Smooth muscle cell (in vitro differentiated cells): ENCODE measurements at regions not wholly inside any gene's neighbourhood (a gene's known extent, or its start where the extent isn't known, plus 50 kb on each side); places are given as distances from the start of the nearest gene placed in this dataset.

ENCODE experiments used
- DNase-seq: peaks from one replicate; lab custom pipeline; 2025; ENCODE audit not compliant: unreplicated experiment; lab: John Stamatoyannopoulos, UW
- H2AFZ ChIP-seq: fragments of 200-600 bp; sonication (generic); 2 replicates; pipeline ENCODE4 v1.6.0; 2016; ENCODE audit warnings: antibody characterized with exemption, low read depth, mild to moderate bottlenecking
- H3F3A ChIP-seq: fragments of 200-600 bp; sonication (generic); 2 replicates; pipeline ENCODE4 v1.6.0; 2017; ENCODE audit warnings: antibody characterized with exemption, low read depth
- H3K27ac ChIP-seq: fragments of 200-600 bp; sonication (generic); 2 replicates; pipeline ENCODE4 v1.5.1; 2016; ENCODE audit warnings: low read depth, mild to moderate bottlenecking
- H3K27me3 ChIP-seq: fragments of 200-600 bp; sonication (generic); 2 replicates; pipeline ENCODE4 v1.6.1; 2016; ENCODE audit warnings: low read depth, mild to moderate bottlenecking
- H3K36me3 ChIP-seq: fragments of 200-600 bp; sonication (generic); 2 replicates; pipeline ENCODE4 v1.5.1; 2016; ENCODE audit warnings: low read depth
- H3K4me1 ChIP-seq: fragments of 200-600 bp; sonication (generic); 2 replicates; pipeline ENCODE4 v1.5.1; 2016; ENCODE audit warnings: low read depth
- H3K4me2 ChIP-seq: fragments of 200-600 bp; sonication (generic); 2 replicates; pipeline ENCODE4 v1.6.0; 2016; ENCODE audit warnings: mild to moderate bottlenecking
- H3K4me3 ChIP-seq: fragments of 200-600 bp; sonication (generic); 2 replicates; pipeline ENCODE4 v1.5.1; 2016; ENCODE audit warnings: mild to moderate bottlenecking
- H3K79me2 ChIP-seq: fragments of 200-600 bp; sonication (generic); 2 replicates; pipeline ENCODE4 v1.6.0; 2016; ENCODE audit warnings: low read depth, mild to moderate bottlenecking
- H3K9ac ChIP-seq: fragments of 200-600 bp; sonication (generic); 2 replicates; pipeline ENCODE4 v1.6.0; 2016; ENCODE audit warnings: low read depth
- H3K9me3 ChIP-seq: fragments of 200-600 bp; sonication (generic); replicated peaks from 2 replicates; pipeline ENCODE4 v1.5.1; 2016; ENCODE audit warnings: low read depth
- H4K20me1 ChIP-seq: fragments of 200-600 bp; sonication (generic); 2 replicates; pipeline ENCODE4 v1.6.0; 2016; ENCODE audit warnings: low read depth
- WGBS: methylation state at CpG from one replicate; pipeline ENCODE4 v1.1.7; 2016; ENCODE audit warnings: low lambda C conversion rate; 5-methylcytosine and 5-hydroxymethylcytosine counted together
- TF ChIP-seq, protein P1 (sequence below): fragments of 200-600 bp; sonication (generic); IDR thresholded peaks from 2 replicates; pipeline ENCODE4 v1.5.1; 2017; ENCODE audit warnings: borderline replicate concordance, mild to moderate bottlenecking, antibody characterized with exemption; ENCODE audit not compliant: insufficient read depth, poor library complexity, severe bottlenecking

- Histone ChIP-seq H3K4me3 (no peak overlapping the region), H3K9ac (no peak overlapping the region), H4K20me1 (no peaks in the 10 kb centered on the region), H3F3A (no peaks in the 10 kb centered on the region), H3K79me2 (no peaks in the 10 kb centered on the region), H3K27ac (no peak overlapping the region), H2AFZ (no peak overlapping the region), H3K9me3 (no peaks in the 10 kb centered on the region), H3K27me3 (no peaks in the 10 kb centered on the region), H3K36me3 (no peaks in the 10 kb centered on the region), H3K4me1 (no peaks in the 10 kb centered on the region), H3K4me2 (no peak overlapping the region)
- no peak for DNase-seq
- 71% methylated on average over 1 of the region's 1 CpG for WGBS
- TF ChIP-seq, protein P1, sequence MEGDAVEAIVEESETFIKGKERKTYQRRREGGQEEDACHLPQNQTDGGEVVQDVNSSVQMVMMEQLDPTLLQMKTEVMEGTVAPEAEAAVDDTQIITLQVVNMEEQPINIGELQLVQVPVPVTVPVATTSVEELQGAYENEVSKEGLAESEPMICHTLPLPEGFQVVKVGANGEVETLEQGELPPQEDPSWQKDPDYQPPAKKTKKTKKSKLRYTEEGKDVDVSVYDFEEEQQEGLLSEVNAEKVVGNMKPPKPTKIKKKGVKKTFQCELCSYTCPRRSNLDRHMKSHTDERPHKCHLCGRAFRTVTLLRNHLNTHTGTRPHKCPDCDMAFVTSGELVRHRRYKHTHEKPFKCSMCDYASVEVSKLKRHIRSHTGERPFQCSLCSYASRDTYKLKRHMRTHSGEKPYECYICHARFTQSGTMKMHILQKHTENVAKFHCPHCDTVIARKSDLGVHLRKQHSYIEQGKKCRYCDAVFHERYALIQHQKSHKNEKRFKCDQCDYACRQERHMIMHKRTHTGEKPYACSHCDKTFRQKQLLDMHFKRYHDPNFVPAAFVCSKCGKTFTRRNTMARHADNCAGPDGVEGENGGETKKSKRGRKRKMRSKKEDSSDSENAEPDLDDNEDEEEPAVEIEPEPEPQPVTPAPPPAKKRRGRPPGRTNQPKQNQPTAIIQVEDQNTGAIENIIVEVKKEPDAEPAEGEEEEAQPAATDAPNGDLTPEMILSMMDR = no peak
Observed at GRCh38 chr18:67731851-67732250, 215.3 kb upstream of the DSEL start.

GRCh38 chr18:67730886-67731285, 214.4 kb upstream of the DSEL start:
- Histone ChIP-seq H4K20me1 (no peaks in the 10 kb centered on the region), H3K4me1 (no peaks in the 10 kb centered on the region), H3K4me3 (no peak overlapping the region), H3K27me3 (no peaks in the 10 kb centered on the region), H3F3A (no peaks in the 10 kb centered on the region), H2AFZ (no peak overlapping the region), H3K9ac (no peak overlapping the region), H3K4me2 (no peak overlapping the region), H3K27ac (no peak overlapping the region), H3K79me2 (no peaks in the 10 kb centered on the region), H3K9me3 (no peaks in the 10 kb centered on the region), H3K36me3 (no peaks in the 10 kb centered on the region)
- DNase-seq = no peak
- TF ChIP-seq, protein P1 = no peak
- 86% methylated on average over 4 of the region's 4 CpGs for WGBS

GRCh38 chr18:67728364-67728763, 211.8 kb upstream of the DSEL start:
- Histone ChIP-seq H3K9ac (no peak overlapping the region), H3K4me1 (no peaks in the 10 kb centered on the region), H4K20me1 (no peaks in the 10 kb centered on the region), H3K4me3 (no peak overlapping the region), H3K9me3 (no peaks in the 10 kb centered on the region), H3K27ac (no peak overlapping the region), H3K27me3 (no peaks in the 10 kb centered on the region), H3K79me2 (no peaks in the 10 kb centered on the region), H2AFZ (no peak overlapping the region), H3K4me2 (no peak overlapping the region), H3K36me3 (no peaks in the 10 kb centered on the region), H3F3A (no peaks in the 10 kb centered on the region)
- TF ChIP-seq, protein P1 = no peak
- 94% methylated on average over 2 of the region's 2 CpGs for WGBS
- DNase-seq = no peak

GRCh38 chr18:67726882-67727281, 210.4 kb upstream of the DSEL start:
- TF ChIP-seq, protein P1 = no peak
- H3K9ac ChIP-seq = no peak overlapping the region
- no peak for DNase-seq
- H3K79me2 ChIP-seq = no peaks in the 10 kb centered on the region
- H3K36me3 ChIP-seq = no peaks in the 10 kb centered on the region
- no peak overlapping the region for H3K4me2 ChIP-seq
- H3K4me3 ChIP-seq = no peak overlapping the region
- H3F3A ChIP-seq = no peaks in the 10 kb centered on the region
- no peaks in the 10 kb centered on the region for H3K4me1 ChIP-seq
- no peaks in the 10 kb centered on the region for H3K27me3 ChIP-seq
- no peaks in the 10 kb centered on the region for H3K9me3 ChIP-seq
- no peak overlapping the region for H2AFZ ChIP-seq
- H4K20me1 ChIP-seq = no peaks in the 10 kb centered on the region
- 39% methylated on average over 2 of the region's 2 CpGs for WGBS
- no peak overlapping the region for H3K27ac ChIP-seq
